Muscle layer of duodenum (tissue), 2 donors: ENCODE measurements at regions not wholly inside any gene's neighbourhood (a gene's known extent, or its start where the extent isn't known, plus 50 kb on each side); places are given as distances from the start of the nearest gene placed in this dataset.
"Not testable (repeated sequence)": the region's sequence is repeated elsewhere in the genome, so short reads cannot be mapped to it uniquely, and the experiment has no call there.

ENCODE experiments used
- H3K27ac ChIP-seq: one replicate; pipeline ENCODE4 v1.7.0; 2013; ENCODE audit warnings: mild to moderate bottlenecking, low read length
- H3K27me3 ChIP-seq: one replicate; pipeline ENCODE4 v1.7.0; 2013; ENCODE audit warnings: low read depth, mild to moderate bottlenecking, control low read depth, low read length
- H3K36me3 ChIP-seq, 2 donors: one replicate each; pipeline ENCODE4 v1.7.0; 2013; ENCODE audit warnings: low read length in 2 of 2, control low read depth in 1 of 2, mild to moderate bottlenecking in 1 of 2; ENCODE audit not compliant: insufficient read depth in 2 of 2, control insufficient read depth in 1 of 2
- H3K4me1 ChIP-seq, 2 donors: one replicate each; pipeline ENCODE4 v1.7.0; 2013; ENCODE audit warnings: low read length in 2 of 2, mild to moderate bottlenecking in 2 of 2, control low read depth in 1 of 2, moderate library complexity in 1 of 2; ENCODE audit not compliant: insufficient read depth in 2 of 2, control insufficient read depth in 1 of 2
- H3K4me3 ChIP-seq, 2 donors: one replicate each; pipeline ENCODE4 v1.7.0; 2013; ENCODE audit warnings: low read length in 2 of 2, low read depth in 1 of 2, mild to moderate bottlenecking in 1 of 2
- H3K9me3 ChIP-seq, 2 donors: one replicate each; pipeline ENCODE4 v1.7.0; 2013; ENCODE audit warnings: low read length in 2 of 2, control low read depth in 1 of 2, mild to moderate bottlenecking in 1 of 2; ENCODE audit not compliant: control insufficient read depth in 1 of 2
- donor health status: healthy.

GRCh38 chr10:120205368-120206018 lies 251.5 kb upstream of the PLPP4 start:
- no peaks in the 10 kb centered on the region for H3K9me3 ChIP-seq
- H3K4me3 ChIP-seq: no peak overlapping the region
- H3K27me3 ChIP-seq: no peaks in the 10 kb centered on the region
- no peaks in the 10 kb centered on the region for H3K36me3 ChIP-seq
- no peak overlapping the region for H3K27ac ChIP-seq
- H3K4me1 ChIP-seq: no peaks in the 10 kb centered on the region

- Histone ChIP-seq H3K4me1 (no peaks in the 10 kb centered on the region), H3K27ac (no peak overlapping the region), H3K4me3 (no peak overlapping the region), H3K27me3 (no peaks in the 10 kb centered on the region), H3K9me3 (peaks cover 0 to 5% of the 10 kb centered on the region in 2 donors), H3K36me3 (no peaks in the 10 kb centered on the region)
These were observed 248.5 kb upstream of the PLPP4 start for GRCh38 chr10:120208488-120208887.

GRCh38 chr10:120209124-120209762 lies 247.8 kb upstream of the PLPP4 start:
- Histone ChIP-seq H3K4me1 (no peaks in the 10 kb centered on the region), H3K4me3 (no peak overlapping the region), H3K27ac (no peak overlapping the region), H3K36me3 (no peaks in the 10 kb centered on the region), H3K27me3 (no peaks in the 10 kb centered on the region), H3K9me3 (peaks cover 0 to 5% of the 10 kb centered on the region in 2 donors)

- Histone ChIP-seq H3K27me3 (no peaks in the 10 kb centered on the region), H3K9me3 (peaks cover 0 to 5% of the 10 kb centered on the region in 2 donors), H3K4me1 (no peaks in the 10 kb centered on the region), H3K4me3 (no peak overlapping the region), H3K27ac (no peak overlapping the region), H3K36me3 (no peaks in the 10 kb centered on the region)
These were observed 244.8 kb upstream of the PLPP4 start for GRCh38 chr10:120212275-120212674.

GRCh38 chr10:120213283-120213682 lies 243.7 kb upstream of the PLPP4 start:
- not testable (repeated sequence) for H3K27me3 ChIP-seq, H3K27ac ChIP-seq, H3K36me3 ChIP-seq, H3K4me1 ChIP-seq, H3K9me3 ChIP-seq, H3K4me3 ChIP-seq

GRCh38 chr10:120217736-120218135 lies 239.3 kb upstream of the PLPP4 start:
- no peaks in the 10 kb centered on the region for H3K27me3 ChIP-seq
- H3K36me3 ChIP-seq: no peaks in the 10 kb centered on the region
- no peak overlapping the region for H3K27ac ChIP-seq
- H3K4me3 ChIP-seq: no peak overlapping the region
- H3K4me1 ChIP-seq: no peaks in the 10 kb centered on the region
- peaks cover 0 to 5% of the 10 kb centered on the region in 2 donors for H3K9me3 ChIP-seq

- no peaks in the 10 kb centered on the region for H3K4me1 ChIP-seq
- H3K27me3 ChIP-seq: no peaks in the 10 kb centered on the region
- H3K36me3 ChIP-seq: no peaks in the 10 kb centered on the region
- no peak overlapping the region for H3K4me3 ChIP-seq
- peaks cover 0 to 5% of the 10 kb centered on the region in 2 donors for H3K9me3 ChIP-seq
- no peak overlapping the region for H3K27ac ChIP-seq
These were observed 235.0 kb upstream of the PLPP4 start for GRCh38 chr10:120221873-120222485.

GRCh38 chr10:120229641-120230040 lies 227.4 kb upstream of the PLPP4 start:
- H3K27me3 ChIP-seq: no peaks in the 10 kb centered on the region
- no peaks in the 10 kb centered on the region for H3K9me3 ChIP-seq
- no peaks in the 10 kb centered on the region for H3K4me1 ChIP-seq
- no peak overlapping the region for H3K27ac ChIP-seq
- H3K4me3 ChIP-seq: no peak overlapping the region
- no peaks in the 10 kb centered on the region for H3K36me3 ChIP-seq

GRCh38 chr10:120239695-120240094 lies 217.3 kb upstream of the PLPP4 start:
- not testable (repeated sequence) for H3K36me3 ChIP-seq, H3K4me1 ChIP-seq, H3K27ac ChIP-seq, H3K9me3 ChIP-seq, H3K27me3 ChIP-seq, H3K4me3 ChIP-seq

GRCh38 chr10:120251821-120252442 lies 205.1 kb upstream of the PLPP4 start:
- no peaks in the 10 kb centered on the region for H3K4me1 ChIP-seq
- no peaks in the 10 kb centered on the region for H3K36me3 ChIP-seq
- H3K9me3 ChIP-seq: no peaks in the 10 kb centered on the region
- H3K4me3 ChIP-seq: no peak overlapping the region
- H3K27me3 ChIP-seq: no peaks in the 10 kb centered on the region
- no peak overlapping the region for H3K27ac ChIP-seq

- Histone ChIP-seq H3K9me3 (no peaks in the 10 kb centered on the region), H3K36me3 (no peaks in the 10 kb centered on the region), H3K4me1 (no peaks in the 10 kb centered on the region), H3K27me3 (no peaks in the 10 kb centered on the region), H3K4me3 (no peak overlapping the region), H3K27ac (no peak overlapping the region)
These were observed 203.9 kb upstream of the PLPP4 start for GRCh38 chr10:120253131-120253530.
